NCI-H2196 treated with DMSO at 0.1 percent for 48 hours (cell line): ENCODE measurements at regions not wholly inside any gene's neighbourhood (a gene's known extent, or its start where the extent isn't known, plus 50 kb on each side); places are given as distances from the start of the nearest gene placed in this dataset.

Source experiments
- DNase-seq: peaks from one replicate; lab custom pipeline; 2025; ENCODE audit not compliant: unreplicated experiment; lab: John Stamatoyannopoulos, UW

- DNase-seq = no peak
Measured at GRCh38 chr15:58295637-58296215, 136.1 kb upstream of the LIPC start.

- no peak for DNase-seq
Measured at GRCh38 chr15:58296276-58296675, 135.5 kb upstream of the LIPC start.

GRCh38 chr15:58297639-58298038, 134.2 kb upstream of the LIPC start:
- DNase-seq = no peak

- no peak for DNase-seq
Measured at GRCh38 chr15:58298879-58299850, 132.6 kb upstream of the LIPC start.

- no peak for DNase-seq
Measured at GRCh38 chr15:58302832-58303231, 129.0 kb upstream of the LIPC start.

GRCh38 chr15:58303236-58303635, 128.6 kb upstream of the LIPC start:
- DNase-seq = no peak

GRCh38 chr15:58306591-58307312, 125.0 kb upstream of the LIPC start:
- DNase-seq = no peak

- no peak for DNase-seq
Measured at GRCh38 chr15:58307313-58307961, 124.4 kb upstream of the LIPC start.

GRCh38 chr15:58308742-58309355, 122.9 kb upstream of the LIPC start:
- no peak for DNase-seq

GRCh38 chr15:58309963-58310928, 121.5 kb upstream of the LIPC start:
- DNase-seq = no peak

- DNase-seq = no peak
Measured at GRCh38 chr15:58311556-58311955, 120.2 kb upstream of the LIPC start.

GRCh38 chr15:58312031-58312430, 119.8 kb upstream of the LIPC start:
- no peak for DNase-seq

- DNase-seq = no peak
Measured at GRCh38 chr15:58313304-58313703, 118.5 kb upstream of the LIPC start.

- no peak for DNase-seq
Measured at GRCh38 chr15:58313810-58314592, 117.8 kb upstream of the LIPC start.

GRCh38 chr15:58314593-58315216, 117.1 kb upstream of the LIPC start:
- DNase-seq = no peak

GRCh38 chr15:58318517-58318916, 113.3 kb upstream of the LIPC start:
- DNase-seq = no peak

GRCh38 chr15:58321034-58321433, 110.8 kb upstream of the LIPC start:
- no peak for DNase-seq

GRCh38 chr15:58322253-58322652, 109.5 kb upstream of the LIPC start:
- DNase-seq = no peak
